ENCODE measurements at regions not wholly inside any gene's neighbourhood (a gene's known extent, or its start where the extent isn't known, plus 50 kb on each side); places are given as distances from the start of the nearest gene placed in this dataset.

DNA sequence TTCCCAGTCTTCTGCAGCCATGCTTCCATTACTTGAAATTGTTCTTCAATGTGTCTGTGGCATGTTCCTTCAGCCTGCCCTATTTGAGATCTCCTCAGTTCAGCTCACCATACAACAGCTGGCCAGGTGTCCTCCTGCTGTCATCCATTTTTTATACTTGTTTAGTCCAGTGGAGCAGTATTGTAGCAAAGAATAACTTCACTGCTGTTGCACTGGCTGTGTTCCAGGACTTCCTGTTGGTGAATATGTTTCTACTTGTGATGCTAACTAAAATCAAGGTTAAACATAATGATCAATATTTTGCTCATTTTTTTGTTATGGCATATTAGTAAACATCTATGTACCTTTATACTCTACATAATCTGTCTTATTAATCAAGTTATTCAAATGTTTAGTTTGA lies 1394.1 kb downstream of the PCDH9 start:
- H3K4me3 ChIP-seq = no peak overlapping the region
- TF ChIP-seq, protein P1, sequence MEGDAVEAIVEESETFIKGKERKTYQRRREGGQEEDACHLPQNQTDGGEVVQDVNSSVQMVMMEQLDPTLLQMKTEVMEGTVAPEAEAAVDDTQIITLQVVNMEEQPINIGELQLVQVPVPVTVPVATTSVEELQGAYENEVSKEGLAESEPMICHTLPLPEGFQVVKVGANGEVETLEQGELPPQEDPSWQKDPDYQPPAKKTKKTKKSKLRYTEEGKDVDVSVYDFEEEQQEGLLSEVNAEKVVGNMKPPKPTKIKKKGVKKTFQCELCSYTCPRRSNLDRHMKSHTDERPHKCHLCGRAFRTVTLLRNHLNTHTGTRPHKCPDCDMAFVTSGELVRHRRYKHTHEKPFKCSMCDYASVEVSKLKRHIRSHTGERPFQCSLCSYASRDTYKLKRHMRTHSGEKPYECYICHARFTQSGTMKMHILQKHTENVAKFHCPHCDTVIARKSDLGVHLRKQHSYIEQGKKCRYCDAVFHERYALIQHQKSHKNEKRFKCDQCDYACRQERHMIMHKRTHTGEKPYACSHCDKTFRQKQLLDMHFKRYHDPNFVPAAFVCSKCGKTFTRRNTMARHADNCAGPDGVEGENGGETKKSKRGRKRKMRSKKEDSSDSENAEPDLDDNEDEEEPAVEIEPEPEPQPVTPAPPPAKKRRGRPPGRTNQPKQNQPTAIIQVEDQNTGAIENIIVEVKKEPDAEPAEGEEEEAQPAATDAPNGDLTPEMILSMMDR (IDR thresholded peaks at IDR 0.05) = no peak
- no peak for TF ChIP-seq POLR2AphosphoS5 (IDR thresholded peaks at IDR 0.05)
- TF ChIP-seq POLR2A (IDR thresholded peaks at IDR 0.05) = no peak
- no peak for DNase-seq (ENCODE audit: low spot score)
- H3K9me3 ChIP-seq = no peaks in the 10 kb centered on the region
- H3K27me3 ChIP-seq (replicated peaks; ENCODE audit: insufficient read depth) = no peaks in the 10 kb centered on the region
- no peaks in the 10 kb centered on the region for H3K36me3 ChIP-seq
- H3K27ac ChIP-seq = no peak overlapping the region
- intact Hi-C loops (cut with DNase I) = no loop called here
- no peaks in the 10 kb centered on the region for H3K4me1 ChIP-seq (replicated peaks)

- Histone ChIP-seq H3K4me3 (no peak overlapping the region), H3K27me3 (replicated peaks; ENCODE audit: insufficient read depth) (no peaks in the 10 kb centered on the region), H3K9me3 (no peaks in the 10 kb centered on the region), H3K27ac (no peak overlapping the region), H3K4me1 (replicated peaks) (no peaks in the 10 kb centered on the region), H3K36me3 (no peaks in the 10 kb centered on the region)
- WGBS = 49% methylated on average over 2 of the region's 2 CpGs
- intact Hi-C loops (cut with DNase I) = no loop called here
- DNase-seq (ENCODE audit: low spot score) = no peak
- TF ChIP-seq, protein P1 (IDR thresholded peaks at IDR 0.05) = no peak
- TF ChIP-seq POLR2A (IDR thresholded peaks at IDR 0.05) = no peak
- TF ChIP-seq POLR2AphosphoS5 (IDR thresholded peaks at IDR 0.05) = no peak
Observed at GRCh38 chr13:65834897-65835296, 1395.2 kb downstream of the PCDH9 start.

GRCh38 chr13:65830411-65831205 lies 1399.5 kb downstream of the PCDH9 start:
- no peak for DNase-seq (ENCODE audit: low spot score)
- H3K9me3 ChIP-seq = no peaks in the 10 kb centered on the region
- no peak for TF ChIP-seq POLR2AphosphoS5 (IDR thresholded peaks at IDR 0.05)
- TF ChIP-seq POLR2A (IDR thresholded peaks at IDR 0.05) = no peak
- TF ChIP-seq, protein P1 (IDR thresholded peaks at IDR 0.05) = no peak
- WGBS = 79% methylated on average over 8 of the region's 10 CpGs
- no peaks in the 10 kb centered on the region for H3K27me3 ChIP-seq (replicated peaks; ENCODE audit: insufficient read depth)
- no peaks in the 10 kb centered on the region for H3K4me1 ChIP-seq (replicated peaks)
- no peaks in the 10 kb centered on the region for H3K36me3 ChIP-seq
- no peak overlapping the region for H3K4me3 ChIP-seq
- H3K27ac ChIP-seq = no peak overlapping the region
- intact Hi-C loops (cut with DNase I) = no loop called here

DNA sequence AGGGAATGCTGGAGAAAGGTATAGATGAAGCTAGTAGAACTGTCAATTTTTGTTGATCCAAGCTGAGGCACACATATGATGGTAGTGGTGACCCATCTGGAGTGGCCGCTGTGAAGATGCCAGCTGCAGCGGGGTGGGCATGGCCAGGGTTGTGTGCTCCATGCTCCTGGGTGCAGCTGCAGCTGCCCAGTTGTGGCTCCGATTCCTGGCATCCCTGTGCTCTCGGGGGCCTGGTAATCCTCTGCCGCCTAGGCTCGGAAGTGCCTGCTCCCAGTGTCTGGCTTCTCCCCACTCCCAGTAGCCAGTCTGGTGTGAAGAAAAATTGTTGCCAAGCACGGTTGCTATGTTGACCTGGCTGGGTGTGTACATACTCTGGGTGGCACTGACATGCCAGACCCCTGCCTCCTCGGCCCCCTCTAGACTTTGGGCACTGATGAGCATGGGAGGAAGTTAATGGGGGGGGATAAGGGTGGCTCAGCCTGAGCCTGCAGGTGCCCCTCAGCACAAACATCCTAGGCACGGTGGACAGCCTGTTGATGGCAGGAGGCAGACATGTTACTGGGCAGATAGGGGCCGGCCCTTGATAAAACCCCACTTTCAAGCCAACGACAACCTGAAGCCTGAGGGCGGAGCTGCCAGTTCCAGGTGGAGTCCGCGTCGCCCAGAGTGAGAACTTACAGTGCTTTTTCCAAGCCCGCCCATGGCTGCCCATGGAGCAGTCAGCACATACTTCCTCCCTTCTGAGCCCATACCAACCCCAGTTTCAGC lies 1400.7 kb downstream of the PCDH9 start:
- no peak overlapping the region for H3K27ac ChIP-seq
- intact Hi-C loops (cut with DNase I) = no loop called here
- no peaks in the 10 kb centered on the region for H3K27me3 ChIP-seq (replicated peaks; ENCODE audit: insufficient read depth)
- no peaks in the 10 kb centered on the region for H3K36me3 ChIP-seq
- no peak for DNase-seq (ENCODE audit: low spot score)
- H3K4me3 ChIP-seq = no peak overlapping the region
- TF ChIP-seq POLR2AphosphoS5 (IDR thresholded peaks at IDR 0.05) (no peak), POLR2A (IDR thresholded peaks at IDR 0.05) (no peak)
- TF ChIP-seq, protein P1 (IDR thresholded peaks at IDR 0.05) = no peak
- no peaks in the 10 kb centered on the region for H3K9me3 ChIP-seq
- WGBS = 95% methylated on average over 16 of the region's 16 CpGs
- H3K4me1 ChIP-seq (replicated peaks) = no peaks in the 10 kb centered on the region

Measured in prostate gland (tissue), 2 donors.